Skeletal muscle satellite cell (primary cell): ENCODE measurements at regions not wholly inside any gene's neighbourhood (a gene's known extent, or its start where the extent isn't known, plus 50 kb on each side); places are given as distances from the start of the nearest gene placed in this dataset.

Source experiments
- H3K27me3 ChIP-seq: 2 replicates; pipeline ENCODE4 v1.7.0; 2013; ENCODE audit warnings: low read length; ENCODE audit not compliant: control insufficient read depth, insufficient read depth
- H3K36me3 ChIP-seq: 2 replicates; pipeline ENCODE4 v1.7.0; 2013; ENCODE audit warnings: mild to moderate bottlenecking, control low read depth, low read length; ENCODE audit not compliant: insufficient read depth
- H3K4me1 ChIP-seq: 2 replicates; pipeline ENCODE4 v1.7.0; 2013; ENCODE audit warnings: low read length; ENCODE audit not compliant: control insufficient read depth, insufficient read depth
- H3K4me2 ChIP-seq: 2 replicates; pipeline ENCODE4 v1.7.0; 2013; ENCODE audit warnings: mild to moderate bottlenecking, low read length
- H3K4me3 ChIP-seq: 2 replicates; pipeline ENCODE4 v1.7.0; 2013; ENCODE audit warnings: low read length
- H3K9ac ChIP-seq: 2 replicates; pipeline ENCODE4 v1.7.0; 2013; ENCODE audit warnings: mild to moderate bottlenecking, low read depth, low read length, moderate library complexity
- H3K9me3 ChIP-seq: replicated peaks from 2 replicates; pipeline ENCODE4 v1.7.0; 2013; ENCODE audit warnings: mild to moderate bottlenecking, control low read depth, low read length

DNA sequence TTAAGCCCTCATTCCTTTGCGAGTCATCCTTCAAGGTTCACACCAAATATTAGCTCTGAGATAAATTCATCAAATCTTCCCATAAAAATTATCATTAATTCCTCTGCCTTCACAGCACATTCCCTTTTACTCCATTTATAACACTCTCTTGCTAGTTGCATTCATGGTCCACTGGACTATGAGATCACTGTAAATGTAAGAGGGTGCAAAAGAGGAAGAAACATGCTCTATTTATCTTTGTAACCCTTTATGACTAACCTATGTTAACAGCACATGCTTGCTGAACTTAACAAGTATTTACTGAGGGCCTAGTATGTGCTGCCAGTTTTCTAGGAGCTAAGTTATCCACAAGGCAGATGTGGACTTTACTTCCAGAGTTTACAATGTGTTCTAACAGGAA, 86.7 kb upstream of the TMEM168 start:
- no peaks in the 10 kb centered on the region for H3K27me3 ChIP-seq

DNA sequence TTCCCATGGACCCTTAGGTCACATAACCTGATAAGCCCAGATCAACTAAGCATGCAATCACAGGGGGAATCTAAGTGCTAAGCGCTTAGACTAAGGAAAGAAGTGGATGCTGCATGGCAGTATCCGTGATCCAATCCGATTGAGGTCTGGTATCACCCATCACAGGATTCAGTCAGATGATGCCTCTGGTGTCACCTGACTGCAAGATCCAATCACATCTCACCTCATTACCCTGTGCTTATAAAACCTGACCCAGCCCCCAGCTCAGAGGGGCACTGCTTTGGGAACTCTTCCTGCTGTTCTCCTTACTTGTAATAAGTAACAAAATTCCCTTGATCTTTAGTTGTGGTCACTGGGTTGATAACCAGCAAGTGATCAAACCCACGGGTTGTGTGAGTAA, 84.7 kb upstream of the TMEM168 start:
- no peaks in the 10 kb centered on the region for H3K9me3 ChIP-seq
- H3K4me2 ChIP-seq = no peak overlapping the region
- no peaks in the 10 kb centered on the region for H3K27me3 ChIP-seq
- no peaks in the 10 kb centered on the region for H3K36me3 ChIP-seq
- no peak overlapping the region for H3K4me3 ChIP-seq
- H3K9ac ChIP-seq = no peak overlapping the region
- peaks cover 13% of the 10 kb centered on the region for H3K4me1 ChIP-seq

More for the DNA sequence above, 86.7 kb upstream of the TMEM168 start:
- no peak overlapping the region for H3K4me2 ChIP-seq
- H3K4me3 ChIP-seq = no peak overlapping the region
- no peaks in the 10 kb centered on the region for H3K36me3 ChIP-seq
- no peaks in the 10 kb centered on the region for H3K9me3 ChIP-seq
- no peak overlapping the region for H3K9ac ChIP-seq
- peaks cover 13% of the 10 kb centered on the region for H3K4me1 ChIP-seq

DNA sequence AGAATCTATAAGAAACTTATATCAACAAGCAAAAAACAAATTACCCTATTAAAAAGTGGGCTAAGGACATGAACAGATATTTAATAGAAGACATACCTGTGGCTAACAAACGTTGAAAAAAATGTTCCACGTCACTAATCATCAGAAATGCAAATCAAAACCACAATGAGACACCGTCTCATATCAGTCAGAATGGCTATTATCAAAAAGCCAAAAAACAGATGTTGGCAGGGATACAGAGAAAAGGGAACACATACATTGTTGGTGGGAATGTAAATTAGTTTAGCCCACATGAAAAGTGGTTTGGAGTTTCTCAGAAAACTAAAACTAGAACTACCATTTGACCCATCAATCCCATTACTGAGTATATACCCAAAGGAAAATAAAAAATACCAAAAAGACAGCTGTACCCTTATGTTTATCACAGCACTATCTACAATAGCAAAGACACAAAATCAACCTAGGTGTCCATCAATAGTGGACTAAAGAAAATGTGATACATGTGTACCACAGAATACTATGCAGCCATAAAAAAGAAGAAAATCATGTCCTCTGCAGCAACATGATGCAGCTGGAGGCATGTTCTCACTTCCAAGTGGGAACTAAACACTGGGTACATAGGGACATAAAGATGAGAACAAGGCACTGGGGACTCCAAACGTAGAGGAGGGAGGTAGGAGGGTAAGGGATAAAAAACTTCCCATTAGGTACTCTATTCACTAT, 83.8 kb upstream of the TMEM168 start:
- no peaks in the 10 kb centered on the region for H3K9me3 ChIP-seq
- H3K27me3 ChIP-seq = no peaks in the 10 kb centered on the region
- H3K4me2 ChIP-seq = no peak overlapping the region
- peaks cover 13% of the 10 kb centered on the region for H3K4me1 ChIP-seq
- no peak overlapping the region for H3K4me3 ChIP-seq
- no peaks in the 10 kb centered on the region for H3K36me3 ChIP-seq
- no peak overlapping the region for H3K9ac ChIP-seq

DNA sequence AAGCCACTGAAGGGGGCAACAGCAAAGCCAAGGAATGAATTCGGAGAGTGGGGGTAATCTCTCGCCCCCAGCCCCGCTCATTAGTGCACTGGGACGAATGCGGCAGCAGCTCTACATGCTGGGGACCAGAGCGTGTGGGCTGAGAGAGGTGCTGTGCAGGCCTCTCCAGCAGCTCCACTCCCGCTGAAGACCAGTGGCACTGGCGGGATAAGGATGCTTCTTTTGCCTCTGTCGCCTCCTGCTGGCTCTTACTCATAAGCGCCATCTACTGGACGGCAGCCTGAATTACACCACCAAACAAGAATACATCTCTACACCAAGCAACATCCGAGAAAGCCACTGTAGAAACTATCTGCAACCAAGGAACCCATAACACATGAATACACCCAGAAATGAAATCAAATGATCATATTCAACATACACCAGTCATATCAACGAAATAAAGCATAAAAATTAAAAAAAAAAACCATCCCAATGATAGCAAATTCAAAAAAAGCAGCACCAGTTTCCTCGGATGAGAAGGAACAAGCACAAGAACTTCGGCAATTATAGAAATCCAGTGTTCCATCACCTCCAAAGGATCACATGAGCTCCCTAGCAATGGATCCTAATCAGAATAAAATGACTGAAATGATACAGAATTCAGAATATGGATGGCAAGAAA, 79.0 kb upstream of the TMEM168 start:
- no peaks in the 10 kb centered on the region for H3K27me3 ChIP-seq
- no peak overlapping the region for H3K9ac ChIP-seq

DNA sequence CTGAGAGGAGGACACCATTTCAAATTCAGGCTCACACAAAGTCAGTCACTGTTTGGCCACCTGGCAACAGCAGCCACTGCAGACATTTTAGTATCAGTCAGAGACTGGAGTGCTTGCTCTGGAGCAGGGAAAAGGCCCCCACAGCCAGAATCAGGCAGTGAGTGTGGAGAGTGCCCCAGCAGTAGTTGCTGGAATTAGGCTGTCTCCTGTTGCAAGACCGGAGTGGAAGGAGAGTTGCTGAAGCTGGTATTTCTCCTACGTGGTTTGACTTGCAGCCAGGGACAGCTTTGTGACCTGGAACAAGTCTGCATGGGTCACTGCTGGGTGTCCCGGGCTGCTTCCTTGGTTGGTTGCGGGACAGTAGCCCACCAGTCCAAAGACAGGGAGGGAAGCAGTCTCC, 78.4 kb upstream of the TMEM168 start:
- H3K4me2 ChIP-seq = no peak overlapping the region
- H3K4me1 ChIP-seq = peaks cover 7% of the 10 kb centered on the region
- H3K36me3 ChIP-seq = no peaks in the 10 kb centered on the region
- H3K9me3 ChIP-seq = no peaks in the 10 kb centered on the region
- no peak overlapping the region for H3K4me3 ChIP-seq
- H3K9ac ChIP-seq = no peak overlapping the region
- no peaks in the 10 kb centered on the region for H3K27me3 ChIP-seq

More for the DNA sequence above, 79.0 kb upstream of the TMEM168 start:
- Histone ChIP-seq H3K4me1 (peaks cover 7% of the 10 kb centered on the region), H3K4me3 (no peak overlapping the region), H3K36me3 (no peaks in the 10 kb centered on the region), H3K9me3 (no peaks in the 10 kb centered on the region), H3K4me2 (no peak overlapping the region)

DNA sequence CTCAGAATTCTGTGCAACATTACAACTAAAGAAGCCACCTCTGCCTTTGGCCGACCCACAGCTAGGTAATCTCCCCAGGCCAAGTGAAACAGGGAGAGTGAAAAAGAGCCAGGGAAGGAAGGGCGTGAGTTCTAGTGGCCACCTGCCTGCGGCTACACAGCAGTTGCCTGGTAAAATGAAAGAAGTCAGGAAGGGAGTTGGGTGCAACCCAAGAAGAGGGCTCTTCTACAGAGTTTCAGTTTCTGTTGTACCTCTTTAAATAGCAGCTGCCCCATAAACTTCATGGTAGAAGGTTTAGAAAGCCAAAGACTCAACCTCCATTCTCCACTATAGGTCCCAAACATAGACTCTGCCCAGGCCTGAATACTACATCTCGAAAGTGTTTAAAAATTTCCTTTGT, 76.2 kb upstream of the TMEM168 start:
- Histone ChIP-seq H3K27me3 (no peaks in the 10 kb centered on the region), H3K4me3 (no peak overlapping the region), H3K4me1 (peaks cover 7% of the 10 kb centered on the region), H3K9me3 (no peaks in the 10 kb centered on the region), H3K9ac (no peak overlapping the region), H3K4me2 (peak overlapping the region; percentile 10), H3K36me3 (no peaks in the 10 kb centered on the region)

DNA sequence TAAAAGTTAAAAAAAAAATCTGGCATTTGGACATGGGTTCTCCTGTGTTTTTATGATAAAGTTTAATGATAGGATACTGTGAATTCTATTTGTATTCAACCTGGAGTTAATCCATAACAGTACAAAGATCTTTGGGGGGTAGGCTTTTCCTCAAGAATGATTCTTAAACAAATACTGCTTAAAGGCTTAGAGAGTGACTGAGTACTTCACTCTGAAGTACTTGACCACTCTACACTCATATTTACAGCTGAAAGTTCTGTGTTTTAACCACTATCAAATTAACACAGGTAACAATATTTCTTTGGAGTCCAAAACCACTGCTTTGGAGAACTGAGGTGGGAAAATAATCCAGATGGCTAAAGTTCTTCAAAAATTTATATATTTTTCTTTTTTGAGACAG, 74.2 kb upstream of the TMEM168 start:
- H3K4me1 ChIP-seq = peaks cover 7% of the 10 kb centered on the region
- no peaks in the 10 kb centered on the region for H3K27me3 ChIP-seq
- H3K9me3 ChIP-seq = no peaks in the 10 kb centered on the region
- no peak overlapping the region for H3K4me2 ChIP-seq
- H3K4me3 ChIP-seq = no peak overlapping the region
- no peaks in the 10 kb centered on the region for H3K36me3 ChIP-seq
- H3K9ac ChIP-seq = no peak overlapping the region

DNA sequence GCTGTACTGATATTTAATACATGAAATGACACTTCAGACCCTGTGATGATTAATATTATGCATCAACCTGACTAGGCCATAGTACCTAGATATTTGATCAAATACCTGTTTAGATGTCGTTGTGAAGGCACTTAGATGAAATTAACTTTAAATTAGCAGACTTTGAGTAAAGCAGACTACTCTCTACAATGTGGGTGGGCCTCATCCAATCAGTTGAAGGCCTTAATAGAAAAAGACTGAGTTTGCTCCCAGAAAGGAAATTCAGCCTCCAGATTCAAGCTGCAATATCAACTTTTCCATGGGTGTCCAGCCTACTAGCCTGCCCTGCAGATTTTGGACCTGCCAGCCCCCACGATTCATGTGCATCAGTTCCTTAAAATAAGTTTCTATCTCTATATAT, 68.6 kb upstream of the TMEM168 start:
- Histone ChIP-seq H3K9ac (no peak overlapping the region), H3K4me1 (no peaks in the 10 kb centered on the region), H3K27me3 (no peaks in the 10 kb centered on the region), H3K4me3 (no peak overlapping the region), H3K9me3 (no peaks in the 10 kb centered on the region), H3K36me3 (no peaks in the 10 kb centered on the region), H3K4me2 (no peak overlapping the region)

DNA sequence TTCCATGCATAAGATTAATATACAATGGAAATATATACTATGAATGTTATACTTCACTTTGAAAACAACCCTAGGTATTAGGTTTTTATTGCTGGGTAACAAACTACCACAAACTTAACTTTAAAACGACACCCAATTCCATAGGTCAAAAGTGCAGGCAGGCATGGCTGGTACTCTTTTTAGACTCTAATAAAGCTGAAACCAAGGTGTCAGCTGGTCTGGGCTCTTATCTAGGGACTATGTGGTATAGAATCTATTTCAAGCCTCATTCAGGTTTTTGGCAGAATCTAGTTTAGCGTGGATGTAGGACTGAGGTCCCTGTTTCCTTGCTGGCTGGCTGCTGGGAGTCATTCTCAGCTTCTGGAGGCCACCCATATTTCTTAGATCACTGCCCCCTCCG, 65.0 kb upstream of the TMEM168 start:
- no peaks in the 10 kb centered on the region for H3K27me3 ChIP-seq
- no peak overlapping the region for H3K4me3 ChIP-seq
- no peaks in the 10 kb centered on the region for H3K36me3 ChIP-seq
- H3K4me1 ChIP-seq = no peaks in the 10 kb centered on the region
- no peak overlapping the region for H3K4me2 ChIP-seq
- H3K9ac ChIP-seq = no peak overlapping the region
- H3K9me3 ChIP-seq = no peaks in the 10 kb centered on the region

DNA sequence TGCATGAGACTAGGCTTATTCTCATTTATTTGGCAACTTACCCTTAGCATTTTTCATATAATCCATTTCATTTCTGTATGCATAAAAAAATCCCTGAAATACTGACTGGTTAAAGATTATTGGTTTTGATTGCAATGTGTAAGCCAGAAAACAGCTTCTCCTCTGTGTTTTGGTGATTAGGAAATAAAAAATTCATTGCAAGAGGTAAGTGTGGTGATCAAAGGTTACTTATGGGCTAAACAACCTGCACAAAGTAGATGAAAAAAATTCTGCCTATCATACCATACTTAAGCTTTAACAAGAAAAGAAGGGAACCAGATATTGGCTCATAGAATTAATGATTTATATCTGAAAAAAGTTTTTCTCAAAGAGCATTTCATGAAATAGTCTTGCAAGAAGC, 64.0 kb upstream of the TMEM168 start:
- Histone ChIP-seq H3K4me1 (no peaks in the 10 kb centered on the region), H3K27me3 (no peaks in the 10 kb centered on the region), H3K9ac (no peak overlapping the region), H3K4me3 (no peak overlapping the region), H3K36me3 (no peaks in the 10 kb centered on the region), H3K9me3 (no peaks in the 10 kb centered on the region), H3K4me2 (no peak overlapping the region)

DNA sequence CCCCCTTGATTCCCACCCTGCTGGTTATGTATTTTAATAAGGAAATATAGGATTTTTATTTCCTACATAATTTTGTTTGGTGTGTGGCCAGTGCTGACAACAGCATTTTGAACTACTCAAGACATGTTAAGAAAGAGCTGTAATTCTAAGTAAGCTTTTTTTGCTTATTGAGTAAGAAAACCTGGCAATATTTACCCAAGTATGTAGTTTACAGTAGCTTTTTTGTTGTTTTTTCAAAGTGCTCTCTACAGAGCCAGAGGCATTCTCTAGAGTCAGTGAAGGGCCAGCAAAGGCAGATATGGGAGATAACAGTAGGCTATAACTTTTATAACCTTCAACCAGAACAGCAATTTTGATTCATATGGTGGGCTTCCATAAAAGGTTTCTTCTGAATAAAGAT, 63.2 kb upstream of the TMEM168 start:
- H3K9ac ChIP-seq = no peak overlapping the region
- H3K9me3 ChIP-seq = no peaks in the 10 kb centered on the region
- no peaks in the 10 kb centered on the region for H3K27me3 ChIP-seq
- no peaks in the 10 kb centered on the region for H3K4me1 ChIP-seq
- H3K36me3 ChIP-seq = no peaks in the 10 kb centered on the region
- no peak overlapping the region for H3K4me3 ChIP-seq
- H3K4me2 ChIP-seq = no peak overlapping the region

DNA sequence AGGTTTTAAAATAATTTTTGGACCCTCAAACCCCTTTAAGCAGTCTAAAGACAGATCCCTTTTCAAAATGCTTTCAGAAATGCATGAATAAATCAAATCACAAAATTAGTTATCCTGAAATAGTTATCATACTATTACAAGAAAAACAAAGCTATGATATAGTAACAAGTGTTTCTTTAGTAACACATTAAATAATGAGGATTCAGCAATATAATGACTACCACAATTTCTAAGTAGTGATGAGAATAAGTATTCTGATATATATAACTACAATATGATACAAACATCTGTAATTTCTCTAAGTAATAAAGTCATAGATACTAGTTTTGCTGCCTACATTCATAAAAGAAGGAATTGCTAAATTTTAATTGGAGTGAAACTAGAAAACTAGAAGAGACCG, 53.0 kb upstream of the TMEM168 start:
- Histone ChIP-seq H3K36me3 (no peaks in the 10 kb centered on the region), H3K4me2 (no peak overlapping the region), H3K9ac (no peak overlapping the region), H3K27me3 (no peaks in the 10 kb centered on the region), H3K4me3 (no peak overlapping the region), H3K4me1 (no peaks in the 10 kb centered on the region), H3K9me3 (no peaks in the 10 kb centered on the region)
